Colonic mucosa (tissue), 4 donors: ENCODE measurements at regions not wholly inside any gene's neighbourhood (a gene's known extent, or its start where the extent isn't known, plus 50 kb on each side); places are given as distances from the start of the nearest gene placed in this dataset.

Experiments used
- DNase-seq: peaks from one replicate; pipeline ENCODE4 v3.0.0-alpha.2; 2020
- H3K27ac ChIP-seq: fragments of 200-600 bp; one replicate; pipeline ENCODE4 v1.8.0; 2021
- H3K27me3 ChIP-seq: fragments of 200-600 bp; one replicate; pipeline ENCODE4 v1.8.0; 2021
- H3K36me3 ChIP-seq: fragments of 200-600 bp; one replicate; pipeline ENCODE4 v1.8.0; 2021
- H3K4me1 ChIP-seq: fragments of 200-600 bp; one replicate; pipeline ENCODE4 v1.8.0; 2021; ENCODE audit warnings: mild to moderate bottlenecking
- H3K4me3 ChIP-seq: fragments of 200-600 bp; one replicate; pipeline ENCODE4 v1.8.0; 2021
- H3K9ac ChIP-seq, 2 donors: one replicate each; pipeline ENCODE4 v1.7.0; 2013; ENCODE audit warnings: control low read depth in 2 of 2, low read depth in 2 of 2, low read length in 2 of 2
- H3K9me3 ChIP-seq: fragments of 200-600 bp; one replicate; pipeline ENCODE4 v1.8.0; 2021
- intact Hi-C: fragments of 100-400 bp; cut with DNase I; formaldehyde crosslinking; loops from one replicate; pipeline ENCODE4 v1.14.1; 2022
- TF ChIP-seq, protein P1 (sequence below): fragments of 200-600 bp; IDR thresholded peaks from one replicate; pipeline ENCODE4 v1.8.0; 2022; ENCODE audit warnings: antibody characterized with exemption, mild to moderate bottlenecking
- donor health status: healthy.
- donor health status: DM: no; HTN: no; CAD: no.
- donor health status: DM: no; HTN: no; CAD: no.

GRCh38 chr6:14443629-14444268 is 326.2 kb downstream of the CD83 start:
- DNase-seq = no peak
- intact Hi-C loops = no loop called here
- Histone ChIP-seq H3K9ac (no peak overlapping the region), H3K4me1 (no peaks in the 10 kb centered on the region), H3K9me3 (no peaks in the 10 kb centered on the region), H3K27ac (no peak overlapping the region), H3K4me3 (no peak overlapping the region), H3K36me3 (no peaks in the 10 kb centered on the region), H3K27me3 (no peaks in the 10 kb centered on the region)
- TF ChIP-seq, protein P1, sequence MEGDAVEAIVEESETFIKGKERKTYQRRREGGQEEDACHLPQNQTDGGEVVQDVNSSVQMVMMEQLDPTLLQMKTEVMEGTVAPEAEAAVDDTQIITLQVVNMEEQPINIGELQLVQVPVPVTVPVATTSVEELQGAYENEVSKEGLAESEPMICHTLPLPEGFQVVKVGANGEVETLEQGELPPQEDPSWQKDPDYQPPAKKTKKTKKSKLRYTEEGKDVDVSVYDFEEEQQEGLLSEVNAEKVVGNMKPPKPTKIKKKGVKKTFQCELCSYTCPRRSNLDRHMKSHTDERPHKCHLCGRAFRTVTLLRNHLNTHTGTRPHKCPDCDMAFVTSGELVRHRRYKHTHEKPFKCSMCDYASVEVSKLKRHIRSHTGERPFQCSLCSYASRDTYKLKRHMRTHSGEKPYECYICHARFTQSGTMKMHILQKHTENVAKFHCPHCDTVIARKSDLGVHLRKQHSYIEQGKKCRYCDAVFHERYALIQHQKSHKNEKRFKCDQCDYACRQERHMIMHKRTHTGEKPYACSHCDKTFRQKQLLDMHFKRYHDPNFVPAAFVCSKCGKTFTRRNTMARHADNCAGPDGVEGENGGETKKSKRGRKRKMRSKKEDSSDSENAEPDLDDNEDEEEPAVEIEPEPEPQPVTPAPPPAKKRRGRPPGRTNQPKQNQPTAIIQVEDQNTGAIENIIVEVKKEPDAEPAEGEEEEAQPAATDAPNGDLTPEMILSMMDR = no peak

- intact Hi-C loops = no loop called here
- H3K27ac ChIP-seq = no peak overlapping the region
- TF ChIP-seq, protein P1 = no peak
Measured at GRCh38 chr6:14444295-14444972, 326.9 kb downstream of the CD83 start.

GRCh38 chr6:14447240-14447639 is 329.7 kb downstream of the CD83 start:
- Histone ChIP-seq H3K9ac (no peak overlapping the region), H3K36me3 (no peaks in the 10 kb centered on the region), H3K27ac (no peak overlapping the region), H3K4me1 (no peaks in the 10 kb centered on the region), H3K27me3 (no peaks in the 10 kb centered on the region), H3K4me3 (no peak overlapping the region), H3K9me3 (no peaks in the 10 kb centered on the region)
- TF ChIP-seq, protein P1 = no peak
- DNase-seq = no peak
- intact Hi-C loops = no loop called here

More at GRCh38 chr6:14444295-14444972, 326.9 kb downstream of the CD83 start:
- no peaks in the 10 kb centered on the region for H3K27me3 ChIP-seq
- H3K9ac ChIP-seq = no peak overlapping the region
- no peak for DNase-seq
- no peaks in the 10 kb centered on the region for H3K36me3 ChIP-seq
- H3K4me1 ChIP-seq = no peaks in the 10 kb centered on the region
- H3K9me3 ChIP-seq = no peaks in the 10 kb centered on the region
- H3K4me3 ChIP-seq = no peak overlapping the region

DNA sequence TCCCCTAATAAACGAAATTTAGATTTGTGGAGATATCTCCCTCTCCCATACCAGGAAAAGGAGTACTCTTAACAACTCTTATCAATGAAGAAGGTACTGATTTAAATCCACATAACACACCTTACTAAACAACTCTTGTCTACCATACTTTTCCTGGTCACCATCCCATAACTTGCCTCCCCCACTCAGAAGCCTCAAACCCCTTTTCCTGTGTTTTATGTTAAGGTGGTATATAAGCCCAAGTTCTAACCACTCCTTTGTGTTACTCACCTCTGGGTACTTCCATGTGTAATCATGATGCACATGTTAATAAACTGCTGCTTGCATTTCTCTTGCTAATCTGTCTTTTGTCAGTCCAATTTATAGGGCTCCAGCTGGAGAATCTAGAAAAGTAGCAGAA is 330.7 kb downstream of the CD83 start:
- Histone ChIP-seq H3K9ac (no peak overlapping the region), H3K9me3 (no peaks in the 10 kb centered on the region), H3K36me3 (no peaks in the 10 kb centered on the region), H3K27me3 (no peaks in the 10 kb centered on the region), H3K4me1 (no peaks in the 10 kb centered on the region), H3K4me3 (no peak overlapping the region), H3K27ac (no peak overlapping the region)
- TF ChIP-seq, protein P1 = no peak
- no peak for DNase-seq
- intact Hi-C loops = no loop called here

- Histone ChIP-seq H3K4me3 (no peak overlapping the region), H3K9me3 (no peaks in the 10 kb centered on the region), H3K27ac (no peak overlapping the region), H3K36me3 (no peaks in the 10 kb centered on the region), H3K27me3 (no peaks in the 10 kb centered on the region), H3K9ac (no peak overlapping the region), H3K4me1 (no peaks in the 10 kb centered on the region)
- TF ChIP-seq, protein P1 = no peak
- DNase-seq = no peak
- intact Hi-C loops = no loop called here
Measured at GRCh38 chr6:14450133-14450504, 332.5 kb downstream of the CD83 start.
